Peyer's patch (tissue), 4 donors: ENCODE measurements at regions not wholly inside any gene's neighbourhood (a gene's known extent, or its start where the extent isn't known, plus 50 kb on each side); places are given as distances from the start of the nearest gene placed in this dataset.

Source experiments
- DNase-seq, 3 donors: peaks; one replicate each; pipeline ENCODE4 v3.0.0-alpha.2; 2017 to 2019
- H3K27ac ChIP-seq, 4 donors: fragments of 200-600 bp; sonication (generic); one replicate each; pipeline ENCODE4 v1.5.1; 2016 to 2019
- H3K27me3 ChIP-seq, 2 donors: fragments of 200-600 bp; sonication (generic); one replicate each; pipeline ENCODE4 v1.5.1; 2019
- H3K36me3 ChIP-seq, 3 donors: fragments of 200-600 bp; sonication (generic); one replicate each; pipeline ENCODE4 v1.5.1; 2016 to 2019
- H3K4me1 ChIP-seq, 4 donors: fragments of 200-600 bp; sonication (generic); one replicate each; pipeline ENCODE4 v1.5.1; 2016 to 2019
- H3K4me3 ChIP-seq, 4 donors: fragments of 200-600 bp; sonication (generic); 1 replicate in 3 of 4; 2 replicates in 1 of 4; pipeline ENCODE4 v1.5.1; 2016 to 2019; ENCODE audit warnings: mild to moderate bottlenecking in 1 of 4
- H3K9me3 ChIP-seq, 4 donors: fragments of 200-600 bp; sonication (generic); one replicate each; pipeline ENCODE4 v1.5.1; 2016 to 2019; ENCODE audit warnings: mild to moderate bottlenecking in 1 of 4
- CTCF ChIP-seq, 6 experiments: fragments of 450-650 bp in 4 of 6; fragments of 200-600 bp in 2 of 6; sonication (generic) in 1 of 6; IDR thresholded peaks; one replicate each; pipeline ENCODE4 v1.5.1; 2017 to 2019; ENCODE audit warnings: antibody characterized with exemption in 6 of 6, mild to moderate bottlenecking in 3 of 6, moderate library complexity in 1 of 6
- POLR2A ChIP-seq, 2 donors: fragments of 450-650 bp; IDR thresholded peaks; one replicate each; pipeline ENCODE4 v1.5.1; 2017; ENCODE audit warnings: antibody characterized with exemption in 2 of 2, mild to moderate bottlenecking in 2 of 2, moderate library complexity in 2 of 2

GRCh38 chr6:45742591-45742990 is 273.1 kb downstream of the CLIC5 start:
- Histone ChIP-seq H3K4me1 (no peaks in the 10 kb centered on the region), H3K9me3 (no peaks in the 10 kb centered on the region), H3K36me3 (no peaks in the 10 kb centered on the region), H3K27ac (no peak overlapping the region), H3K27me3 (no peaks in the 10 kb centered on the region), H3K4me3 (no peak overlapping the region)
- DNase-seq = no peak
- TF ChIP-seq POLR2A (IDR thresholded peaks at IDR 0.05) = no peak
- no peak for TF ChIP-seq CTCF (IDR thresholded peaks at IDR 0.05)

- H3K4me1 ChIP-seq = no peaks in the 10 kb centered on the region
- H3K4me3 ChIP-seq = no peak overlapping the region
- TF ChIP-seq CTCF (IDR thresholded peaks at IDR 0.05) = no peak
- TF ChIP-seq POLR2A (IDR thresholded peaks at IDR 0.05) = no peak
- H3K27me3 ChIP-seq = no peaks in the 10 kb centered on the region
- H3K36me3 ChIP-seq = no peaks in the 10 kb centered on the region
- no peaks in the 10 kb centered on the region for H3K9me3 ChIP-seq
- H3K27ac ChIP-seq = peak overlapping the region in 3 of 4 donors; percentile 18 to 53 (median 53)
- DNase-seq = peak in 2 of 3 donors; percentile 49 to 53
Measured at GRCh38 chr6:45741437-45742171, 274.1 kb downstream of the CLIC5 start.

GRCh38 chr6:45739058-45739457 is 276.6 kb downstream of the CLIC5 start:
- no peaks in the 10 kb centered on the region for H3K4me1 ChIP-seq
- no peak overlapping the region for H3K27ac ChIP-seq
- no peak overlapping the region for H3K4me3 ChIP-seq
- no peaks in the 10 kb centered on the region for H3K27me3 ChIP-seq
- no peak for DNase-seq
- H3K9me3 ChIP-seq = no peaks in the 10 kb centered on the region
- no peak for TF ChIP-seq POLR2A (IDR thresholded peaks at IDR 0.05)
- no peak for TF ChIP-seq CTCF (IDR thresholded peaks at IDR 0.05)
- H3K36me3 ChIP-seq = no peaks in the 10 kb centered on the region

- Histone ChIP-seq H3K27me3 (no peaks in the 10 kb centered on the region), H3K27ac (no peak overlapping the region), H3K4me1 (no peaks in the 10 kb centered on the region), H3K4me3 (no peak overlapping the region), H3K9me3 (no peaks in the 10 kb centered on the region), H3K36me3 (no peaks in the 10 kb centered on the region)
- DNase-seq = no peak
- TF ChIP-seq POLR2A (IDR thresholded peaks at IDR 0.05) (no peak), CTCF (IDR thresholded peaks at IDR 0.05) (no peak)
Measured at GRCh38 chr6:45738057-45738455, 277.6 kb downstream of the CLIC5 start.

GRCh38 chr6:45737331-45738056 is 278.2 kb downstream of the CLIC5 start:
- DNase-seq = no peak
- TF ChIP-seq POLR2A (IDR thresholded peaks at IDR 0.05) (no peak), CTCF (IDR thresholded peaks at IDR 0.05) (no peak)
- Histone ChIP-seq H3K27ac (no peak overlapping the region), H3K36me3 (no peaks in the 10 kb centered on the region), H3K4me3 (no peak overlapping the region), H3K27me3 (no peaks in the 10 kb centered on the region), H3K9me3 (no peaks in the 10 kb centered on the region), H3K4me1 (no peaks in the 10 kb centered on the region)
